ENCODE measurements at regions not wholly inside any gene's neighbourhood (a gene's known extent, or its start where the extent isn't known, plus 50 kb on each side); places are given as distances from the start of the nearest gene placed in this dataset.

DNA sequence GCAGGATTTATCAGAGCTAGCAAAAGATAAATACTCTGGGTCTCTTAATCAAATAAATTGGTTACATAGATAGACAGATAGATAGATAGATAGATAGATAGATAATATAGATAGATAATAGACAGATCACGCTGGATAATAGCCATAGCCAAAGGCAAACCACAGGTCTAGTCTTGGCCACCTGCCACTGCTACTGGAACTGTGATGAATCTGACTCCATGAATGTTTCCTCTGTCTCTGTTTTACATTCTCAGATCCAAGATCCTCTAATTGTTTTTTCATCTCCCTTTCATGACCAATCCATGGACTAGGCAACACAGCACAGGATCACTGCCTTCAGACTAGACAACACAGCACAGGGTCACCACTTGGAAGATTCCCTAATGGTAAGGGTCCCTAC, 444.7 kb upstream of the NFIA start:
- TF ChIP-seq, protein P1, sequence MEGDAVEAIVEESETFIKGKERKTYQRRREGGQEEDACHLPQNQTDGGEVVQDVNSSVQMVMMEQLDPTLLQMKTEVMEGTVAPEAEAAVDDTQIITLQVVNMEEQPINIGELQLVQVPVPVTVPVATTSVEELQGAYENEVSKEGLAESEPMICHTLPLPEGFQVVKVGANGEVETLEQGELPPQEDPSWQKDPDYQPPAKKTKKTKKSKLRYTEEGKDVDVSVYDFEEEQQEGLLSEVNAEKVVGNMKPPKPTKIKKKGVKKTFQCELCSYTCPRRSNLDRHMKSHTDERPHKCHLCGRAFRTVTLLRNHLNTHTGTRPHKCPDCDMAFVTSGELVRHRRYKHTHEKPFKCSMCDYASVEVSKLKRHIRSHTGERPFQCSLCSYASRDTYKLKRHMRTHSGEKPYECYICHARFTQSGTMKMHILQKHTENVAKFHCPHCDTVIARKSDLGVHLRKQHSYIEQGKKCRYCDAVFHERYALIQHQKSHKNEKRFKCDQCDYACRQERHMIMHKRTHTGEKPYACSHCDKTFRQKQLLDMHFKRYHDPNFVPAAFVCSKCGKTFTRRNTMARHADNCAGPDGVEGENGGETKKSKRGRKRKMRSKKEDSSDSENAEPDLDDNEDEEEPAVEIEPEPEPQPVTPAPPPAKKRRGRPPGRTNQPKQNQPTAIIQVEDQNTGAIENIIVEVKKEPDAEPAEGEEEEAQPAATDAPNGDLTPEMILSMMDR (IDR thresholded peaks at IDR 0.05; ENCODE audit: insufficient read depth, low read length, missing control alignments): no peak
- CTCF ChIA-PET: no interaction called here
- no peak overlapping the region for H3K4me3 ChIP-seq (ENCODE audit: low read depth, low read length)
- no peak for DNase-seq (ENCODE audit: low read depth, low spot score)
- POLR2A ChIA-PET: no interaction called here

DNA sequence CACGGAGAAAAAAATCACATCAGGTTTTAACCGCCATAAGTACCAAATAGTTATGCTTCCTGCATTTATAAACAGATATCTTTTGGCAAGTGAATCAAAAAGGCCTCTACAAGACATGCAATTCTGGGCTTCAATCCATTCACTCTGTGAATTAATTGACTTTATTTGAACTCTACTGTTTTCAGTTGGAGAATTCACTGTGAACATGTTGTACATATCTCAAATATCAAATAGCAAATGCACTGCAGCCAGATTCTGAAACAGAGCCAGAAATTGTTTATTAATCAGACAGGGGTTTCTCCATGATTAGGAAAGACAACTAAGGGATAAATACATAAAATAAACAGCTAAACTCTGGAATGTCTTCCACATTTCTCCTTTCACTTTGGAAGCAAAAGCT, 445.4 kb upstream of the NFIA start:
- CTCF ChIA-PET: no interaction called here

DNA sequence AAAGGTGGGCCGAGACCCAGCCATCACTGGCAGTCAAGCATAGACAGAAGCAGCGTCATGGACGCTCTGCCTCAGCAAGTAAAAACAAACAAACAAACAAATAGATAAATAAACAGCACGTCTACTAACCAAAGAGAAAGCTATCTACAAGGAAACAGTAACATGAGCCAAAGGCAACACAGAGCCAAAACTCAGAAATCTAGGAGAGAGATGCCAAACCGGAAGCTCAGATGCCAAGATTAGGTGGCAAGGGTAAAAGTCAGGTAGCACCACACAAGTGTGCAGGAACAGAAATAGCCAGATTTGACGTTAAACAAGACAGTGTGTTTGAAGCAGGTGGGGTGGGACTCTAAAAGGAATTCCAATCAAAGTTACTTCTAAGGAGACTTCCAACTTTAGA, 448.3 kb upstream of the NFIA start:
- ChIA-PET CTCF (no interaction called here), POLR2A (no interaction called here)
- no peak overlapping the region for H3K4me3 ChIP-seq (ENCODE audit: low read depth, low read length)
- TF ChIP-seq, protein P1 (IDR thresholded peaks at IDR 0.05; ENCODE audit: insufficient read depth, low read length, missing control alignments): no peak
- DNase-seq (ENCODE audit: low read depth, low spot score): no peak

More for the DNA sequence above, 445.4 kb upstream of the NFIA start:
- TF ChIP-seq, protein P1 (IDR thresholded peaks at IDR 0.05; ENCODE audit: insufficient read depth, low read length, missing control alignments): no peak
- no peak overlapping the region for H3K4me3 ChIP-seq (ENCODE audit: low read depth, low read length)
- POLR2A ChIA-PET: no interaction called here
- DNase-seq (ENCODE audit: low read depth, low spot score): no peak

DNA sequence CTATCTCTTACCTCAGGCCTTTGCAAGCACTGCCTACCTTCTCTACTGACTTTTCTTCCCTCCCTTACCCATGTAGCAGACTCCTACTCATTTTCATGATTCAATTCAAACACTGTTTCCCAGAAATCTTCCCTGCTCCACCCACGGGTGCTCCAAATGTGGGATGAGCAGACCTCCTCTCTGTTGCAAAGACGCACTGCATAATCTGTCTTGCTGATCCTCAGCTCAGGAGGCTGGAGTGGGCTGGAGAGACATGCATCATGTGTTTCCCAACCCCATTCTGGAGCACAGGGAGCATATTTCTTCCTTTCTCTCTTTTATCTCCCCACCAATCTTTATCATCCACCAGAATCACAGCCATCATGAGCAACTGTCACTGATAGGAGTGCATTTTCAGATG, 459.9 kb upstream of the NFIA start:
- TF ChIP-seq, protein P1 (IDR thresholded peaks at IDR 0.05; ENCODE audit: insufficient read depth, low read length, missing control alignments): no peak
- H3K4me3 ChIP-seq (ENCODE audit: low read depth, low read length): no peak overlapping the region
- ChIA-PET CTCF (no interaction called here), POLR2A (no interaction called here)
- no peak for DNase-seq (ENCODE audit: low read depth, low spot score)

- TF ChIP-seq, protein P1 (IDR thresholded peaks at IDR 0.05; ENCODE audit: insufficient read depth, low read length, missing control alignments): no peak
- POLR2A ChIA-PET: no interaction called here
- CTCF ChIA-PET: no interaction called here
- no peak overlapping the region for H3K4me3 ChIP-seq (ENCODE audit: low read depth, low read length)
- no peak for DNase-seq (ENCODE audit: low read depth, low spot score)
Measured at GRCh38 chr1:60621368-60621851, 461.0 kb upstream of the NFIA start.

DNA sequence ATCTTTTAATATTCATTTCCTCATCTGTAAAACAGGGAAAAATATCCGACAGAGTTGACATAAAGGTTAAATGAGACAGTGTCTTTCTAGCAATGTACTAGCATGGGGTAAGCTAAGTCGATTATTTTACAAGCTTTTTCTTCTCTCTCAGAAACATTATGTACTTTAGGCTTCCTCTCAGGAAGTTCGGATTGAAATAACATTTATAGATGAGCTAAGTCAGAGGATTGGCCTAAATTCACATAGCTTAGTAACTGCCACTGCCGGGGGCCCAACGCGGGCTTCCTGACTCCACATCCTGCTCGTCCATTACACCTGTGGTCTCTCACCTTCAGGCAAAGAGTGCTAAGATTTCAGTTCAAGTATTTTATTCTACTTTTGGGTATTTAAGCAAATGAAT, 462.3 kb upstream of the NFIA start:
- TF ChIP-seq, protein P1 (IDR thresholded peaks at IDR 0.05; ENCODE audit: insufficient read depth, low read length, missing control alignments): no peak
- DNase-seq (ENCODE audit: low read depth, low spot score): no peak
- ChIA-PET CTCF (no interaction called here), POLR2A (no interaction called here)
- no peak overlapping the region for H3K4me3 ChIP-seq (ENCODE audit: low read depth, low read length)
